ENCODE measurements at regions not wholly inside any gene's neighbourhood (a gene's known extent, or its start where the extent isn't known, plus 50 kb on each side); places are given as distances from the start of the nearest gene placed in this dataset.
"Not testable (repeated sequence)": the region's sequence is repeated elsewhere in the genome, so short reads cannot be mapped to it uniquely, and the experiment has no call there.

DNA sequence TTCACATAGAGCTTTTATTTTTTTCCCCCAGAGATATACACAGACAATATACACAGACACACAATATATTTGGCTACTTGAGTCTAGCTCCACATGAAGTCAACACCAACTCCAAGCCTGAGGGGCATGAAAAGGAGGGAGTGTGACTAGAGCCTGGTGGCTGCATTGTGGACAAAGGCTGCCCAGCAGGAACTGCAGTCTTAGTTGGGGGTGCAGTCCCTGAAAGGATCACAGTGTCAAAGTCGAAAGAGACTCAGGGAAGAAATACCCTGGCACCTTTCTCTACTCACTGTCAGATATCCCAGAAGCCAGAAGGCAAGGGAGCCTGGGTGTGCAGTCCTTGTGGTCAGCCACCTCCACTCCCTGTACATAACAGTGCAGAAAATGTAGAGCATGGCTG lies 231.6 kb upstream of the RPS23 start:
- TF ChIP-seq POLR2A (IDR thresholded peaks at IDR 0.05), result no peak
- TF ChIP-seq, protein P1, sequence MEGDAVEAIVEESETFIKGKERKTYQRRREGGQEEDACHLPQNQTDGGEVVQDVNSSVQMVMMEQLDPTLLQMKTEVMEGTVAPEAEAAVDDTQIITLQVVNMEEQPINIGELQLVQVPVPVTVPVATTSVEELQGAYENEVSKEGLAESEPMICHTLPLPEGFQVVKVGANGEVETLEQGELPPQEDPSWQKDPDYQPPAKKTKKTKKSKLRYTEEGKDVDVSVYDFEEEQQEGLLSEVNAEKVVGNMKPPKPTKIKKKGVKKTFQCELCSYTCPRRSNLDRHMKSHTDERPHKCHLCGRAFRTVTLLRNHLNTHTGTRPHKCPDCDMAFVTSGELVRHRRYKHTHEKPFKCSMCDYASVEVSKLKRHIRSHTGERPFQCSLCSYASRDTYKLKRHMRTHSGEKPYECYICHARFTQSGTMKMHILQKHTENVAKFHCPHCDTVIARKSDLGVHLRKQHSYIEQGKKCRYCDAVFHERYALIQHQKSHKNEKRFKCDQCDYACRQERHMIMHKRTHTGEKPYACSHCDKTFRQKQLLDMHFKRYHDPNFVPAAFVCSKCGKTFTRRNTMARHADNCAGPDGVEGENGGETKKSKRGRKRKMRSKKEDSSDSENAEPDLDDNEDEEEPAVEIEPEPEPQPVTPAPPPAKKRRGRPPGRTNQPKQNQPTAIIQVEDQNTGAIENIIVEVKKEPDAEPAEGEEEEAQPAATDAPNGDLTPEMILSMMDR (IDR thresholded peaks at IDR 0.05), result no peak
- Histone ChIP-seq H3K36me3 (replicated peaks in 1 of 2; ENCODE audit: insufficient read depth in 1 of 2, low read depth in 2 of 2) (no peaks in the 10 kb centered on the region), H3K4me1 (no peaks in the 10 kb centered on the region), H3K9me3 (no peaks in the 10 kb centered on the region), H3K4me3 (no peak overlapping the region), H3K27me3 (no peaks in the 10 kb centered on the region), H3K27ac (no peak overlapping the region)
- intact Hi-C loops (cut with DNase I), result no loop called here
- ATAC-seq (no peak), DNase-seq (no peak)
- 35 to 47% methylated on average over 1 of the region's 1 CpG for WGBS, 2 donors

DNA sequence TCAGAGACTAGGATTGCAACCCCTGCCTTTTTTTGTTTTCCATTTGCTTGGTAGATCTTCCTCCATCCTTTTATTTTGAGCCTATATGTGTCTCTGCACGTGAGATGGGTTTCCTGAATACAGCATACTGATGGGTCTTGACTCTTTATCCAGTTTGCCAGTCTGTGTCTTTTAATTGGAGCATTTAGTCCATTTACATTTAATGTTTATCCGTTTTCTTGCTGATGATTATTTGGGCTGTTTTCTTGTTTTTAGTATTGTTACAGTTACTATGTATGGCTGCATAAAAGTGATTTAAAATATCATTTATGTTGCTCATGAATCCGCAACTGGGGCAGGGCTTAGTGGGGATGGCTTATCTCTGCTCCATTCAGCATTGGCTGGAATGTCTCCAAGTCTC lies 228.2 kb upstream of the RPS23 start:
- H3K9me3 ChIP-seq; H3K27ac ChIP-seq; ATAC-seq; intact Hi-C loops (cut with DNase I); H3K4me3 ChIP-seq; H3K4me1 ChIP-seq; H3K27me3 ChIP-seq; DNase-seq; H3K36me3 ChIP-seq (replicated peaks in 1 of 2; ENCODE audit: insufficient read depth in 1 of 2, low read depth in 2 of 2): not testable (repeated sequence)
- 69 to 75% methylated on average over 2 to 3 of the region's 3 CpGs for WGBS, 2 donors

DNA sequence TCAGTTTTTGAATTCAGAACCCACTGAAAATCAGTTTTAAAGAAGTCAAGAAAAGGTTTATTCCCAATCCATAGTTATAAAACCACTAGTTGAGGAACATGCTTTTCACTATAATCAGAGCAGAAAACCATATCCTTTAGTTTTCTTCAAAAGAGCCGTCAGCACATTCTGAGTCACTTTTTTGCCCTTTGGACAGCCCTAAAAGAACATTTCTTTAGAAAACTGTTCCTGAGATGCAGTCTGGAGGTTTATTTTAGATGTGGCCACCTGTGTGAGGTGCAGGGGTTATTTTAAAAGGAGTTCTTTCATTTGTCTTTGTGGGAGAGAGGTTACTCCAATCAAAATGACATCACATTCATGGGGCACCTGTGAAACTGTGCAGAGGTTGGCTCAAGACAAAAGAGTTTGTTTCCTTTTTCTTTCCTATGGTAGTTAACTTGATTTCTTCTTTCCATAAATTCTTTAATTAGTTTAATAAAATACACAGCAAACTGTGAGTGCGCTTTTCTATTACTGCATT lies 221.6 kb upstream of the RPS23 start:
- no peak for DNase-seq
- no peaks in the 10 kb centered on the region for H3K4me1 ChIP-seq
- H3K4me3 ChIP-seq, result no peak overlapping the region
- 81 to 82% methylated on average over 2 of the region's 2 CpGs for WGBS, 2 donors
- ATAC-seq, result no peak
- no peaks in the 10 kb centered on the region for H3K36me3 ChIP-seq (replicated peaks in 1 of 2; ENCODE audit: insufficient read depth in 1 of 2, low read depth in 2 of 2)
- TF ChIP-seq, protein P1 (IDR thresholded peaks at IDR 0.05), result no peak
- TF ChIP-seq POLR2A (IDR thresholded peaks at IDR 0.05), result no peak
- H3K27me3 ChIP-seq, result no peaks in the 10 kb centered on the region
- intact Hi-C loops (cut with DNase I), result no loop called here
- no peaks in the 10 kb centered on the region for H3K9me3 ChIP-seq
- no peak overlapping the region for H3K27ac ChIP-seq

DNA sequence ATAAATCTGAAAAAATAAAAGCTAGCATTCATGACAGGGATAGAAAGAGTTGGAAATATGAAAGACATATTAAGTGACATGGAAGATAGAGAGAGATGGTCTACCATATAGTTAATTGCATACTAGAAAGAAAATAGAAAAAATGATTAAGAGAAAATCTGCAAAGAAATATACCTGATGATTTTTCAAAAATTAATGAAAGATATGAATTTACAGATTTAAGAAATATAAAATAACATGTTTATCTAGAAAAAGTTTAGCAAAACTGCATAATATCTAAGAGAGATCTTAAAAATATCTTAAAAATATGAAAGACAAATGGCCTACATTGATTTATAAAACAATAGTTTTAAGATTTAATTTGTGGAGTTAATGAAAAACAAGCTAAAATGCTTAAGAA lies 219.1 kb upstream of the RPS23 start:
- TF ChIP-seq, protein P1 (IDR thresholded peaks at IDR 0.05), result no peak
- TF ChIP-seq POLR2A (IDR thresholded peaks at IDR 0.05), result no peak
- intact Hi-C loops (cut with DNase I), result no loop called here
- Histone ChIP-seq H3K27ac (no peak overlapping the region), H3K27me3 (no peaks in the 10 kb centered on the region), H3K4me1 (no peaks in the 10 kb centered on the region), H3K4me3 (no peak overlapping the region), H3K9me3 (no peaks in the 10 kb centered on the region), H3K36me3 (replicated peaks in 1 of 2; ENCODE audit: insufficient read depth in 1 of 2, low read depth in 2 of 2) (no peaks in the 10 kb centered on the region)
- ATAC-seq, result no peak
- DNase-seq, result no peak

DNA sequence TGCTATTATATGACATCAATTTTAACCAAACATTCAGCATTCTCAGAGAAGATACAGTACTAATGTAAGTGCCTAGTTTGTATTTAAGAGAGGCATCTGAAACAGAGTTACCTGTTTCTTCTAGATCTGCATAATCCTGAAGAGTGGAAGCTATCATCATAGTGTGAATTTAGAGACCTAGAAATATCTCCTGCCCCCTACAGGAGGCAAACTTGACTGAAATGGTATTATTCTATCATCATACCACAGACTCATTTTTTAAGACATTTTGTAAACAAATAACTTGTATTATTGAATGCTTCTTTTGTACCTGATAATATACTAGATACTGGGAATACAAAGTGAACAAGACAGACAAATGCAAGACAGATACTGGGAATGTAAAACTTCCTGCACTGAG lies 216.8 kb upstream of the RPS23 start:
- intact Hi-C loops (cut with DNase I), result no loop called here
- Histone ChIP-seq H3K27me3 (no peaks in the 10 kb centered on the region), H3K9me3 (no peaks in the 10 kb centered on the region), H3K4me1 (no peaks in the 10 kb centered on the region), H3K27ac (no peak overlapping the region), H3K36me3 (replicated peaks in 1 of 2; ENCODE audit: insufficient read depth in 1 of 2, low read depth in 2 of 2) (no peaks in the 10 kb centered on the region), H3K4me3 (no peak overlapping the region)
- no peak for TF ChIP-seq POLR2A (IDR thresholded peaks at IDR 0.05)
- TF ChIP-seq, protein P1 (IDR thresholded peaks at IDR 0.05), result no peak
- no peak for ATAC-seq
- DNase-seq, result no peak

All from body of pancreas (tissue), 4 donors.